Adipocyte (in vitro differentiated cells): ENCODE measurements at regions not wholly inside any gene's neighbourhood (a gene's known extent, or its start where the extent isn't known, plus 50 kb on each side); places are given as distances from the start of the nearest gene placed in this dataset.

Experiments used
- DNase-seq: peaks from one replicate; pipeline ENCODE4 v3.0.0-alpha.2; 2015; ENCODE audit warnings: low read depth
- H3K27me3 ChIP-seq: replicated peaks from 2 replicates; pipeline ENCODE4 v1.7.0; 2013; ENCODE audit warnings: mild to moderate bottlenecking, low read length, moderate library complexity; ENCODE audit not compliant: control insufficient read depth, insufficient read depth
- H3K36me3 ChIP-seq: 2 replicates; pipeline ENCODE4 v1.7.0; 2013; ENCODE audit warnings: low read length, mild to moderate bottlenecking, moderate library complexity; ENCODE audit not compliant: control insufficient read depth, insufficient read depth, severe bottlenecking
- H3K4me1 ChIP-seq: 2 replicates; pipeline ENCODE4 v1.7.0; 2013; ENCODE audit warnings: mild to moderate bottlenecking, low read length, moderate library complexity; ENCODE audit not compliant: control insufficient read depth, insufficient read depth
- H3K4me3 ChIP-seq: 2 replicates; pipeline ENCODE4 v1.7.0; 2013; ENCODE audit warnings: mild to moderate bottlenecking, low read length, moderate library complexity
- H3K9ac ChIP-seq: 2 replicates; pipeline ENCODE4 v1.7.0; 2013; ENCODE audit warnings: mild to moderate bottlenecking, low read length, moderate library complexity
- H3K9me3 ChIP-seq: 2 replicates; pipeline ENCODE4 v1.7.0; 2013; ENCODE audit warnings: mild to moderate bottlenecking, low read length, moderate library complexity; ENCODE audit not compliant: control insufficient read depth

- peak; percentile 23 for DNase-seq
- Histone ChIP-seq H3K9ac (no peak overlapping the region), H3K36me3 (no peaks in the 10 kb centered on the region), H3K27me3 (no peaks in the 10 kb centered on the region), H3K9me3 (no peaks in the 10 kb centered on the region), H3K4me3 (no peak overlapping the region), H3K4me1 (peaks cover 54% of the 10 kb centered on the region)
Observed at GRCh38 chr2:220226546-220226945, 599.1 kb downstream of the SLC4A3 start.

- no peaks in the 10 kb centered on the region for H3K27me3 ChIP-seq
- no peaks in the 10 kb centered on the region for H3K9me3 ChIP-seq
- no peak overlapping the region for H3K4me3 ChIP-seq
- DNase-seq = peak; percentile 84
- no peaks in the 10 kb centered on the region for H3K36me3 ChIP-seq
- H3K4me1 ChIP-seq = peaks cover 50% of the 10 kb centered on the region
- peak overlapping the region; percentile 45 for H3K9ac ChIP-seq
Observed at GRCh38 chr2:220227266-220227920, 600.0 kb downstream of the SLC4A3 start.

GRCh38 chr2:220228310-220229006 lies 601.0 kb downstream of the SLC4A3 start:
- DNase-seq = peak; percentile 90

GRCh38 chr2:220240641-220241040 lies 613.2 kb downstream of the SLC4A3 start:
- Histone ChIP-seq H3K27me3 (no peaks in the 10 kb centered on the region), H3K36me3 (no peaks in the 10 kb centered on the region)
- DNase-seq = no peak

More at GRCh38 chr2:220228310-220229006, 601.0 kb downstream of the SLC4A3 start:
- H3K27me3 ChIP-seq = no peaks in the 10 kb centered on the region
- no peaks in the 10 kb centered on the region for H3K9me3 ChIP-seq
- H3K4me3 ChIP-seq = peak overlapping the region; percentile 61
- peak overlapping the region; percentile 45 for H3K9ac ChIP-seq
- no peaks in the 10 kb centered on the region for H3K36me3 ChIP-seq
- H3K4me1 ChIP-seq = peaks cover 50% of the 10 kb centered on the region

GRCh38 chr2:220241423-220241822 lies 614.0 kb downstream of the SLC4A3 start:
- Histone ChIP-seq H3K9ac (no peak overlapping the region), H3K9me3 (no peaks in the 10 kb centered on the region), H3K36me3 (no peaks in the 10 kb centered on the region), H3K27me3 (no peaks in the 10 kb centered on the region), H3K4me3 (no peak overlapping the region), H3K4me1 (peaks cover 21% of the 10 kb centered on the region)
- peak; percentile 10 for DNase-seq

More at GRCh38 chr2:220240641-220241040, 613.2 kb downstream of the SLC4A3 start:
- Histone ChIP-seq H3K4me3 (no peak overlapping the region), H3K9ac (no peak overlapping the region), H3K9me3 (no peaks in the 10 kb centered on the region), H3K4me1 (peaks cover 17% of the 10 kb centered on the region)

- no peaks in the 10 kb centered on the region for H3K9me3 ChIP-seq
- peak; percentile 2 for DNase-seq
- peaks cover 25% of the 10 kb centered on the region for H3K4me1 ChIP-seq
Observed at GRCh38 chr2:220243571-220243970, 616.1 kb downstream of the SLC4A3 start.

GRCh38 chr2:220246386-220246785 lies 619.0 kb downstream of the SLC4A3 start:
- H3K27me3 ChIP-seq = no peaks in the 10 kb centered on the region
- no peak overlapping the region for H3K9ac ChIP-seq
- peaks cover 12% of the 10 kb centered on the region for H3K4me1 ChIP-seq
- H3K36me3 ChIP-seq = no peaks in the 10 kb centered on the region
- H3K9me3 ChIP-seq = no peaks in the 10 kb centered on the region
- peak; percentile 63 for DNase-seq
- H3K4me3 ChIP-seq = no peak overlapping the region

More at GRCh38 chr2:220243571-220243970, 616.1 kb downstream of the SLC4A3 start:
- H3K4me3 ChIP-seq = no peak overlapping the region
- H3K27me3 ChIP-seq = no peaks in the 10 kb centered on the region
- no peak overlapping the region for H3K9ac ChIP-seq
- no peaks in the 10 kb centered on the region for H3K36me3 ChIP-seq

GRCh38 chr2:220247588-220248350 lies 620.3 kb downstream of the SLC4A3 start:
- Histone ChIP-seq H3K36me3 (no peaks in the 10 kb centered on the region), H3K4me1 (peaks cover 8% of the 10 kb centered on the region), H3K27me3 (no peaks in the 10 kb centered on the region), H3K9me3 (no peaks in the 10 kb centered on the region), H3K9ac (no peak overlapping the region), H3K4me3 (no peak overlapping the region)
- DNase-seq = no peak

GRCh38 chr2:220259662-220260061 lies 632.2 kb downstream of the SLC4A3 start:
- H3K27me3 ChIP-seq = no peaks in the 10 kb centered on the region
- H3K4me1 ChIP-seq = no peaks in the 10 kb centered on the region
- no peak overlapping the region for H3K9ac ChIP-seq
- DNase-seq = no peak
- H3K36me3 ChIP-seq = no peaks in the 10 kb centered on the region
- H3K4me3 ChIP-seq = no peak overlapping the region
- no peaks in the 10 kb centered on the region for H3K9me3 ChIP-seq

GRCh38 chr2:220263300-220263699 lies 635.9 kb downstream of the SLC4A3 start:
- Histone ChIP-seq H3K9me3 (no peaks in the 10 kb centered on the region), H3K4me3 (no peak overlapping the region), H3K9ac (no peak overlapping the region), H3K36me3 (no peaks in the 10 kb centered on the region), H3K4me1 (no peaks in the 10 kb centered on the region), H3K27me3 (no peaks in the 10 kb centered on the region)
- no peak for DNase-seq

- Histone ChIP-seq H3K27me3 (no peaks in the 10 kb centered on the region), H3K9me3 (no peaks in the 10 kb centered on the region), H3K4me3 (no peak overlapping the region), H3K9ac (no peak overlapping the region), H3K36me3 (no peaks in the 10 kb centered on the region), H3K4me1 (no peaks in the 10 kb centered on the region)
- DNase-seq = no peak
Observed at GRCh38 chr2:220269367-220269766, 641.9 kb downstream of the SLC4A3 start.
